ENCODE measurements at regions not wholly inside any gene's neighbourhood (a gene's known extent, or its start where the extent isn't known, plus 50 kb on each side); places are given as distances from the start of the nearest gene placed in this dataset.

GRCh38 chr2:217150236-217150635 lies 290.4 kb upstream of the TNP1 start:
- no peak for TF ChIP-seq CTCF (IDR thresholded peaks at IDR 0.05; ENCODE audit: low read depth, low read length, poor library complexity, severe bottlenecking)
- TF ChIP-seq EZH2phosphoT487 (IDR thresholded peaks at IDR 0.05; ENCODE audit: borderline replicate concordance, low read length), result no peak

All from DOHH2 (cell line).